Testis (tissue), 2 donors: ENCODE measurements at regions not wholly inside any gene's neighbourhood (a gene's known extent, or its start where the extent isn't known, plus 50 kb on each side); places are given as distances from the start of the nearest gene placed in this dataset.

Experiments used
- CTCF ChIP-seq, 3 experiments: fragments of 450-650 bp in 2 of 3; fragments of 200-600 bp in 1 of 3; sonication (generic) in 1 of 3; IDR thresholded peaks; one replicate each; pipeline ENCODE4 v1.5.1; 2016 to 2019; ENCODE audit warnings: antibody characterized with exemption in 3 of 3, mild to moderate bottlenecking in 2 of 3, moderate library complexity in 1 of 3
- POLR2A ChIP-seq: fragments of 450-650 bp; IDR thresholded peaks from one replicate; pipeline ENCODE4 v1.6.1; 2017; ENCODE audit warnings: antibody characterized with exemption, mild to moderate bottlenecking, moderate library complexity

DNA sequence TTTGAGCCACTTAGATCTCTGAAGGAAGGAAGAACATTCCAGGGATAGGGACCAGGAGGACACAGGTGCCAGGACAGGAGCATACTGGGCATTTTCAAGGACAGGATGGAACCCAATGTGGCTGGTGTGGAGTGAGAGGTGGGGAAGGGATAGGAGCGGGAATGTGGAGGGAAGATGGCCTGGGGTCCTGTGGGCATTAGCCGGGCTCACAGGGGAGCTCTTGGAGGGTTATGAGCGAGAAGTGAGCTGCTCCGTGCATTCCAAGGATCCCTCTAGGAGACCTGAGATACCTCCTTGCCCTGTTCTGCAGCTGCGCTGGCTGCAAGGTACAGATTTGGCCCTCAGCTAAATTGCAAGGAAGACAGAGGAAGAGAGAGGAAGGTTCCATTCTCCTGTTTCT is 87.5 kb downstream of the IER5 start:
- TF ChIP-seq CTCF (IDR thresholded peaks at IDR 0.05) (no peak), POLR2A (no peak)
